Lung (tissue), 11 donors: ENCODE measurements at regions not wholly inside any gene's neighbourhood (a gene's known extent, or its start where the extent isn't known, plus 50 kb on each side); places are given as distances from the start of the nearest gene placed in this dataset.
"Not testable (repeated sequence)": the region's sequence is repeated elsewhere in the genome, so short reads cannot be mapped to it uniquely, and the experiment has no call there.

Source experiments
- ATAC-seq: fragments of 200-7000 bp; cut with Tn5 transposase; one replicate; pipeline ENCODE4 v1.9.1; 2020; ENCODE audit warnings: moderate number of reproducible peaks; ENCODE audit not compliant: insufficient read depth, low FRiP score
- DNase-seq, 3 donors: peaks; one replicate each; pipeline ENCODE4 v3.0.0-alpha.2; 2013 to 2017
- H3K27ac ChIP-seq, 2 donors: one replicate each; pipeline ENCODE4 v1.5.1; 2013; ENCODE audit warnings: mild to moderate bottlenecking in 2 of 2, moderate library complexity in 2 of 2, control low read depth in 1 of 2, inconsistent platforms in 1 of 2, low read depth in 1 of 2, low read length in 1 of 2
- H3K27me3 ChIP-seq, 3 donors: one replicate each; pipeline ENCODE4 v1.5.1; 2013; ENCODE audit warnings: low read length in 2 of 3; ENCODE audit not compliant: control insufficient read depth in 3 of 3, insufficient read depth in 3 of 3
- H3K36me3 ChIP-seq, 4 donors: one replicate each; pipeline ENCODE4 v1.5.1; 2013; ENCODE audit warnings: low read length in 4 of 4, mild to moderate bottlenecking in 1 of 4, moderate library complexity in 1 of 4; ENCODE audit not compliant: control insufficient read depth in 4 of 4, insufficient read depth in 4 of 4
- H3K4me1 ChIP-seq, 5 donors: one replicate each; pipeline ENCODE4 v1.5.1; 2013; ENCODE audit warnings: low read length in 5 of 5, mild to moderate bottlenecking in 2 of 5, moderate library complexity in 1 of 5; ENCODE audit not compliant: control insufficient read depth in 5 of 5, insufficient read depth in 5 of 5
- H3K4me3 ChIP-seq: one replicate; pipeline ENCODE4 v1.5.1; 2013; ENCODE audit warnings: mild to moderate bottlenecking, control low read depth, moderate library complexity
- H3K9ac ChIP-seq, 2 donors: one replicate each; pipeline ENCODE4 v1.5.1; 2013; ENCODE audit warnings: low read length in 2 of 2, control low read depth in 1 of 2; ENCODE audit not compliant: insufficient read depth in 1 of 2
- H3K9me3 ChIP-seq, 4 donors: one replicate each; pipeline ENCODE4 v1.5.1; 2013; ENCODE audit warnings: low read length in 3 of 4, mild to moderate bottlenecking in 1 of 4, moderate library complexity in 1 of 4; ENCODE audit not compliant: control insufficient read depth in 4 of 4, insufficient read depth in 3 of 4
- WGBS, 2 donors: extraction: QIAGEN DNeasy Blood & Tissue Kit; methylation state at CpG; one replicate each; pipeline ENCODE4 v1.1.7; 2013; 5-methylcytosine and 5-hydroxymethylcytosine counted together
- TF ChIP-seq, protein P1 (sequence below): IDR thresholded peaks from 2 replicates; pipeline ENCODE4 v1.5.1; 2012; ENCODE audit warnings: mild to moderate bottlenecking; ENCODE audit errors: control extremely low read depth, extremely low read depth
- donor health status: control.
- donor health status: control.
- donor health status: Bipolar disorder and iron deficiency.
- donor health status: healthy.
- donor health status: DM: yes; HTN: yes; CAD: no.

DNA sequence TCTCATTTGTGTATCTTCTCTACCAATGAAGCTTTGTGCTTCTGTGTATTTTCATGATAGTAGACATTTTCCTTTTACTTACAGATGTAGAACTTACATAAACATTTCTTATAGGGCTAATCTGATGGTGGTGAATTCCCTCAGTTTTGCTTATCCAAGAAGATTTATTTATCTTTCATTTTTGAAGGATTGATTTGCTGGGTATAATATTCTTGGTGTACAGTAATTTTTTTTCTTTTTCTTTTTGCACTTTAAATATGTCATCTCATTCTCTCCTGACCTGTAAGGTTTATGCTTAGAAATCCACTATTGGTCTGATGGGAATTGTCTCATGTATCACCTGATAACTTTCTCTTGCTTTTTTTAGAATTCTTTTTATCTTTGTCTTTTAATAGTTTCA is 127.6 kb upstream of the KCTD3 start:
- ATAC-seq = no peak
- Histone ChIP-seq H3K9ac (no peak overlapping the region), H3K27ac (no peak overlapping the region), H3K36me3 (no peaks in the 10 kb centered on the region), H3K4me3 (no peak overlapping the region), H3K9me3 (peaks cover 0 to 9% (median 1%) of the 10 kb centered on the region in 4 donors), H3K4me1 (no peaks in the 10 kb centered on the region), H3K27me3 (no peaks in the 10 kb centered on the region)
- TF ChIP-seq, protein P1, sequence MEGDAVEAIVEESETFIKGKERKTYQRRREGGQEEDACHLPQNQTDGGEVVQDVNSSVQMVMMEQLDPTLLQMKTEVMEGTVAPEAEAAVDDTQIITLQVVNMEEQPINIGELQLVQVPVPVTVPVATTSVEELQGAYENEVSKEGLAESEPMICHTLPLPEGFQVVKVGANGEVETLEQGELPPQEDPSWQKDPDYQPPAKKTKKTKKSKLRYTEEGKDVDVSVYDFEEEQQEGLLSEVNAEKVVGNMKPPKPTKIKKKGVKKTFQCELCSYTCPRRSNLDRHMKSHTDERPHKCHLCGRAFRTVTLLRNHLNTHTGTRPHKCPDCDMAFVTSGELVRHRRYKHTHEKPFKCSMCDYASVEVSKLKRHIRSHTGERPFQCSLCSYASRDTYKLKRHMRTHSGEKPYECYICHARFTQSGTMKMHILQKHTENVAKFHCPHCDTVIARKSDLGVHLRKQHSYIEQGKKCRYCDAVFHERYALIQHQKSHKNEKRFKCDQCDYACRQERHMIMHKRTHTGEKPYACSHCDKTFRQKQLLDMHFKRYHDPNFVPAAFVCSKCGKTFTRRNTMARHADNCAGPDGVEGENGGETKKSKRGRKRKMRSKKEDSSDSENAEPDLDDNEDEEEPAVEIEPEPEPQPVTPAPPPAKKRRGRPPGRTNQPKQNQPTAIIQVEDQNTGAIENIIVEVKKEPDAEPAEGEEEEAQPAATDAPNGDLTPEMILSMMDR = no peak
- DNase-seq = no peak

DNA sequence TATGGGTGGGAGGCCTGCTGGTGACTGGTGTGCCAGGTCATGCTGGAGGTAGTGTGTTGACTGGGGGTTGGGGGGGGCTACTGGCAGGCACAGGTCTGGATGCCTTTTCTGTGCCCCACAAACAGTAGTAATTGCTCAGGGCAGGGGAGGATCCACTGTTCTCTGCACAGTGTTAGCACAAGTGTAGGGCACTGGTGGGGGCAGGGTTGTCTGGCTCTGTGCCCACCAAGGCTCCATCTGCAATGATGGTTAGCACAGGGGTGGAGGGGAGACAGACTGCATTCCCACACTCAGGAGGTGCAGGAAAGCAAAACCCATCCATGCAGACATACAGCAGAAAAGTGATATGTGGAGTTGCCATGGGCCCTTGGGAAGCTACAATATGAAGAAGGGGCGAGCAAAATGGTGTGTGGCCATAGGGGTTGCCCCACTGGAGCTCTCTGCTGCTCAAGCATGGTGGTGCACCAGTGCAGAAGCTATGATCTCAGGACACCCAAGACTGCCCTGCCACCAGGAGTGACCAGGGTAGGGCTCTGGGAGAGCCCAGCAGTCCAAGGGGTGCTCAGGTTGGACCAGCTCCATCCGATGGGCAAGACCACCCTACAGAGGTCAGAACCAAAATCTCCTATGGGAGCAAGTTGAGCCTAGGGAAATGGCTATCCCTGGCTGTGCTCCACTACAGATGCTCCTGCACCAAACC is 122.2 kb upstream of the KCTD3 start:
- Histone ChIP-seq H3K9ac (no peak overlapping the region), H3K9me3 (peaks cover 0 to 9% (median 4%) of the 10 kb centered on the region in 4 donors), H3K4me3 (no peak overlapping the region), H3K4me1 (no peaks in the 10 kb centered on the region), H3K27me3 (no peaks in the 10 kb centered on the region), H3K36me3 (no peaks in the 10 kb centered on the region), H3K27ac (no peak overlapping the region)
- TF ChIP-seq, protein P1 = no peak
- ATAC-seq = no peak
- DNase-seq = no peak
- 89% methylated on average over 2 of the region's 2 CpGs for whole genome bisulfite sequencing, 2 donors

- not testable (repeated sequence) for H3K4me1 ChIP-seq, H3K27ac ChIP-seq, ATAC-seq, H3K9ac ChIP-seq, H3K36me3 ChIP-seq, H3K4me3 ChIP-seq, H3K27me3 ChIP-seq, H3K9me3 ChIP-seq
- DNase-seq = peak in 2 of 3 donors; percentile 1 to 27
- WGBS, 2 donors = 71 to 82% methylated on average over 6 of the region's 6 CpGs
These were observed 119.1 kb upstream of the KCTD3 start for GRCh38 chr1:215448014-215448413.

DNA sequence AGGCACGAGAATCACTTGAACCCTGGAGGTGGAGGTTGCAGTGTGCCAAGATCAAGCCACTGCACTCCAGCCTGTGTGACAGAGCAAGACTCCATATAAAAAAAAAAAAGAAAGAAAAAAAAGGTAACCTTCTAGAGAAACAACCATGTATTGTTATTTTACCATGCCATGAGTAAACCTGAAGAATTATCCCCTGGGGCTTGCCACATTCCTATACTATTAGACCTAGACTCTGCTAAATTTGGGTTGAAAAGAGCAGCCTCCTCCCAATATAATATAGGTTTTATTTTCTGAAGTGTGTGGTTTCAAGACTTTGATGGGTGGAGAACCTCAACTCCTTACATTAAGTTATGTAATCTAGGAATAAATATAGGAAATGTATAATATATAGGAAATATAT is 118.0 kb upstream of the KCTD3 start:
- 80 to 93% methylated on average over 1 of the region's 1 CpG for WGBS, 2 donors
- H3K4me1 ChIP-seq, H3K4me3 ChIP-seq, H3K9ac ChIP-seq, H3K27me3 ChIP-seq, DNase-seq, H3K36me3 ChIP-seq, ATAC-seq, H3K9me3 ChIP-seq, H3K27ac ChIP-seq: not testable (repeated sequence)

DNA sequence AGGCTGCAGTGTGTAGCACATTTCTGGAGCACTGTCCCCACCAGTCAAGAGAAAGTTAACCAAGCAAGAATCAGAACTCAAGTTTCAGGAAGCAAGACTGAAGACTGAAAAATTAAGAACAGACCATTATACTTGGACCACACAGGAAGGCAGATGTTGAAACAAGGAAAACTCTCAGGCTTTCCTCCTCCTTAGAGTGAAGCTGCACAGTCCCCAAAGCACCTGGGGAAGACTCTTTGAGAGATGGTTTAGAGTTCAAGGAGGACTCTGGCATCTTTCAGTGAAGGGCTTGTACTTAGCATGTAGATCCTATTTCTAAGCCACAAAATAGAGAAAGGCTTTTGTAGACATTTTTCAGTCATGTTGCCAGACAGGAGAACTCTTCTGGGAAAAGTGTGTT is 113.7 kb upstream of the KCTD3 start:
- Histone ChIP-seq H3K27me3 (no peaks in the 10 kb centered on the region), H3K4me3 (no peak overlapping the region), H3K27ac (no peak overlapping the region), H3K9me3 (no peaks in the 10 kb centered on the region), H3K9ac (no peak overlapping the region), H3K4me1 (no peaks in the 10 kb centered on the region), H3K36me3 (no peaks in the 10 kb centered on the region)
- TF ChIP-seq, protein P1 = no peak
- no peak for ATAC-seq
- DNase-seq = no peak
